GM13976 (cell line): ENCODE measurements at regions not wholly inside any gene's neighbourhood (a gene's known extent, or its start where the extent isn't known, plus 50 kb on each side); places are given as distances from the start of the nearest gene placed in this dataset.
A peak's percentile ranks its signal among the peaks of the same experiment; 100 is the strongest.

Experiments
- DNase-seq: peaks from one replicate; pipeline ENCODE4 v3.0.0; 2012; ENCODE audit warnings: low spot score
- CTCF ChIP-seq: IDR thresholded peaks from 2 replicates; pipeline ENCODE4 v1.5.1; 2012; ENCODE audit warnings: borderline replicate concordance, mild to moderate bottlenecking; ENCODE audit not compliant: insufficient read depth; ENCODE audit errors: extremely low read depth, missing control alignments, control extremely low read depth
- in situ Hi-C: fragments of 300-500 bp; cut with MboI; formaldehyde crosslinking; loops from one replicate; pipeline ENCODE4 v1.12.0; 2022; ENCODE audit warnings: low sequenced_read_pairs, mixed read lengths, inconsistent platforms; ENCODE audit not compliant: unreplicated experiment

- TF ChIP-seq CTCF, result peak; percentile 1
- DNase-seq, result no peak
Measured at GRCh38 chr5:86986837-86987236, 280.8 kb upstream of the RASA1 start.

GRCh38 chr5:86997516-86997915, 270.2 kb upstream of the RASA1 start:
- in situ Hi-C loops, result no loop called here
- DNase-seq, result no peak

More at GRCh38 chr5:86986837-86987236, 280.8 kb upstream of the RASA1 start:
- in situ Hi-C loops, result no loop called here

GRCh38 chr5:86999951-87000350, 267.7 kb upstream of the RASA1 start:
- TF ChIP-seq CTCF, result no peak
- in situ Hi-C loops, result no loop called here
- DNase-seq, result peak; percentile 3

More at GRCh38 chr5:86997516-86997915, 270.2 kb upstream of the RASA1 start:
- TF ChIP-seq CTCF, result no peak

- no peak for DNase-seq
- in situ Hi-C loops, result no loop called here
- no peak for TF ChIP-seq CTCF
Measured at GRCh38 chr5:87002485-87002884, 265.2 kb upstream of the RASA1 start.

GRCh38 chr5:87004101-87004500, 263.6 kb upstream of the RASA1 start:
- in situ Hi-C loops, result no loop called here
- peak; percentile 0 for DNase-seq
- TF ChIP-seq CTCF, result no peak

GRCh38 chr5:87007737-87008136, 259.9 kb upstream of the RASA1 start:
- in situ Hi-C loops, result no loop called here
- TF ChIP-seq CTCF, result no peak

More at GRCh38 chr5:87007737-87008136, 259.9 kb upstream of the RASA1 start:
- no peak for DNase-seq
